GM12878 (cell line): ENCODE measurements at regions not wholly inside any gene's neighbourhood (a gene's known extent, or its start where the extent isn't known, plus 50 kb on each side); places are given as distances from the start of the nearest gene placed in this dataset.

ENCODE experiments used
- BCL3 ChIP-seq: IDR thresholded peaks from 2 replicates; pipeline ENCODE4 v1.6.1; 2011; ENCODE audit warnings: borderline replicate concordance, low read depth, mild to moderate bottlenecking, moderate library complexity, low read length; ENCODE audit not compliant: insufficient read depth, poor library complexity, severe bottlenecking
- ZNF24 ChIP-seq: fragments of 450-650 bp; IDR thresholded peaks from 2 replicates; pipeline ENCODE4 v1.6.1; 2017; ENCODE audit warnings: antibody characterized with exemption, mild to moderate bottlenecking

DNA sequence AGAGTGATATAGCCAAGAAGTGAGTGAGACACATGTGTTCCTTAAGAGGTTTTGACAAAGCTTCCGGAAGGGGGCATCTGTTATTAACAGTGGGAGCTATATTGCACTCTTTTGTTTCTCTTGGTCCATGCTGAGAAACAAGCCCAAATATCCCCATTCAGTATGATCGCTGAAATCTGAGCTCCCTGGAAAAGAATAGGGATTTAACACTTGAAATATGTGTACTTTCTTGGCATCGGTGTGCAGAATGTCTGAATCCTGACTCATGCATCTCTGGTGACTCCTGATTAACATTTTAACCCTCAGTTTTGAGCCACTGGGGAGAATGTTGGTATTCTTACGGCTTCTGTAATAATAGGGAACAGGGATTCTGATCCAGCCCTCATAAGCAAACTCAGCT lies 448.1 kb downstream of the TSN start:
- TF ChIP-seq BCL3 (no peak), ZNF24 (no peak)
